Glutamatergic neuron (in vitro differentiated cells): ENCODE measurements at regions not wholly inside any gene's neighbourhood (a gene's known extent, or its start where the extent isn't known, plus 50 kb on each side); places are given as distances from the start of the nearest gene placed in this dataset.

Experiments used
- DNase-seq: peaks from one replicate; pipeline ENCODE4 v3.0.0; 2022
- H3K27ac Mint-ChIP-seq: one replicate; pipeline ENCODE4 v1.8.0; 2020; ENCODE audit warnings: mild to moderate bottlenecking, mixed read lengths, inconsistent platforms; ENCODE audit not compliant: unreplicated experiment
- H3K27me3 Mint-ChIP-seq: one replicate; pipeline ENCODE4 v1.8.0; 2020; ENCODE audit warnings: mild to moderate bottlenecking, moderate library complexity, mixed read lengths, inconsistent platforms; ENCODE audit not compliant: unreplicated experiment
- H3K36me3 Mint-ChIP-seq: one replicate; pipeline ENCODE4 v1.8.0; 2020; ENCODE audit warnings: mild to moderate bottlenecking, mixed read lengths, inconsistent platforms; ENCODE audit not compliant: unreplicated experiment
- H3K4me1 Mint-ChIP-seq: one replicate; pipeline ENCODE4 v1.8.0; 2020; ENCODE audit warnings: mild to moderate bottlenecking, low read depth, mixed read lengths, inconsistent platforms; ENCODE audit not compliant: unreplicated experiment
- H3K4me3 Mint-ChIP-seq: one replicate; pipeline ENCODE4 v1.8.0; 2020; ENCODE audit warnings: mild to moderate bottlenecking, mixed read lengths, inconsistent platforms; ENCODE audit not compliant: unreplicated experiment
- H3K9me3 Mint-ChIP-seq: one replicate; pipeline ENCODE4 v1.8.0; 2020; ENCODE audit warnings: mild to moderate bottlenecking, moderate library complexity, mixed read lengths, inconsistent platforms; ENCODE audit not compliant: unreplicated experiment
- TF ChIP-seq, protein P1 (sequence below): fragments of 200-600 bp; sonication (generic); IDR thresholded peaks from one replicate; pipeline ENCODE4 v1.5.0; 2021; ENCODE audit not compliant: partially characterized antibody, unreplicated experiment

DNA sequence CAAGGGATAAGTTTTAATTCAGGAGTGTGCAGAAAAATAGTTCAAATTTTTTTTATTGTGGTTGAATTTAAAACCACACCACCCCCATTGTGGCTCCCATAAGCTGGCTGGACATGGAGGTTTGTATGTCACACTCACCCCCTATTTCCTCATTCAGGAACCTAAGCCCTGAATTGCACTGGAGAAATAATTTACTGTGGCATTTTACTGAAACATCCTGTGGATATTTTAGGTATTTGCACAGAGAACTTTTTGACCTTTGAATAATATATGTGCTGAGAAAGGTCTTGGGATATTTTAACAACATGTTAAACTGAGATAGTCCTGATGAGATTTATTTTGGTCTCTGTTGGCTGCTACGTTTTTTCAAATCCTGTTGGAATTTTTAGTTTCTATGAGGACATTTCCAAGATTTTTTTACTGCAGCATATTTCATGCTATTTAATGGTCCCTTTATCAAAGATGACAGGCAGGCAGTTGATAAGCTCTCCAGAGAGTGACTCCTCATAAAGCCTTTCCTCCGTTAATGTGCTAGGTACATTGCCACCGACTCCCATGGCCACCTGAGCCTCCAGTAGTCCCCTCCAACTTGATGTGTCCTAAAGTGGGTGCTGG lies 51.2 kb upstream of the PALM2AKAP2 start:
- Mint-ChIP-seq H3K36me3 (no peaks in the 10 kb centered on the region), H3K4me1 (no peaks in the 10 kb centered on the region), H3K9me3 (no peaks in the 10 kb centered on the region), H3K27ac (no peak overlapping the region), H3K27me3 (no peaks in the 10 kb centered on the region), H3K4me3 (no peak overlapping the region)
- no peak for DNase-seq
- TF ChIP-seq, protein P1, sequence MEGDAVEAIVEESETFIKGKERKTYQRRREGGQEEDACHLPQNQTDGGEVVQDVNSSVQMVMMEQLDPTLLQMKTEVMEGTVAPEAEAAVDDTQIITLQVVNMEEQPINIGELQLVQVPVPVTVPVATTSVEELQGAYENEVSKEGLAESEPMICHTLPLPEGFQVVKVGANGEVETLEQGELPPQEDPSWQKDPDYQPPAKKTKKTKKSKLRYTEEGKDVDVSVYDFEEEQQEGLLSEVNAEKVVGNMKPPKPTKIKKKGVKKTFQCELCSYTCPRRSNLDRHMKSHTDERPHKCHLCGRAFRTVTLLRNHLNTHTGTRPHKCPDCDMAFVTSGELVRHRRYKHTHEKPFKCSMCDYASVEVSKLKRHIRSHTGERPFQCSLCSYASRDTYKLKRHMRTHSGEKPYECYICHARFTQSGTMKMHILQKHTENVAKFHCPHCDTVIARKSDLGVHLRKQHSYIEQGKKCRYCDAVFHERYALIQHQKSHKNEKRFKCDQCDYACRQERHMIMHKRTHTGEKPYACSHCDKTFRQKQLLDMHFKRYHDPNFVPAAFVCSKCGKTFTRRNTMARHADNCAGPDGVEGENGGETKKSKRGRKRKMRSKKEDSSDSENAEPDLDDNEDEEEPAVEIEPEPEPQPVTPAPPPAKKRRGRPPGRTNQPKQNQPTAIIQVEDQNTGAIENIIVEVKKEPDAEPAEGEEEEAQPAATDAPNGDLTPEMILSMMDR: no peak

DNA sequence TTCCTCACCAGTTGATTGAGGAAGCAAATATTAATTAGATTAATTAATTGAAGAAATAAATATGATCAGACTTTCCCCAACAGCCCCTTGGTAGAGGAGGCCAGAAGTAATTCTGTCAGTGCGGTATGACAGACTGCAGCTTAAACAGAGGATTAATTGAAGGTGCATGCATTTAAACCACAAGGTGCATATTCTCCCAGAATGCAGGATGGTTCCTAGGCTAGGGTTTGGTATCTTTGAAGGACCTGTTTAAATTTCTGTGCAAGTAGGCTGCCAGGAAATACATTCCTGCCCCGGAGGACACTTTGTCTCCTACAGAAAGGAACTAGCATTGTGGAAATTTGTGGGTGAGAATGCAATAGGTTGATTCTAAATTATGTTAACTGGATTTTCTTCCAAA lies 50.5 kb upstream of the PALM2AKAP2 start:
- Mint-ChIP-seq H3K4me1 (no peaks in the 10 kb centered on the region), H3K36me3 (no peaks in the 10 kb centered on the region), H3K4me3 (no peak overlapping the region), H3K9me3 (no peaks in the 10 kb centered on the region), H3K27ac (no peak overlapping the region), H3K27me3 (no peaks in the 10 kb centered on the region)
- no peak for DNase-seq
- TF ChIP-seq, protein P1: no peak
